HG02763 (cell line): ENCODE measurements at regions not wholly inside any gene's neighbourhood (a gene's known extent, or its start where the extent isn't known, plus 50 kb on each side); places are given as distances from the start of the nearest gene placed in this dataset.

Source experiments
- ATAC-seq: cut with Tn5 transposase; IDR thresholded peaks from one replicate; pipeline ENCODE4 v1.9.1; 2021; ENCODE audit warnings: mild to moderate bottlenecking, moderate library complexity; ENCODE audit not compliant: unreplicated experiment

DNA sequence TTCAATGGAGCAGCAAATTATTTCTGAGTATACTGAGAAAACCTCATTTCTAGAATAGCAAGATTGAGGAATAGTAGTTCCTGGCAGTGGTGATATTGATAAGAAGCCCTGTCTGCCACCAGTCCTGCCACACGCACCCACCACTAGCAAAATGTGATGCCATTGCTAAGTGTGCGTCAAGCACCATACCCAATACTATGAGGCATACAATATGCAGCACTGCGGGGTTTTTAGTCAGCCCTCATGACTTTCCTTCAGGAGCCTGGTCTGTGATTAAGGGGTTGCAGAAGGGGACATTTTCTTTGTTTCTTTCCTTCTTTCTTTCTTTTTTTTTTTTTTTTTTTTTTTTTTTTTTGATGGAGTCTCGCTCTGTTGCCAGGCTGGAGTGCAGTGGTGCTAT is 128.7 kb upstream of the USP38 start:
- ATAC-seq, result no peak

DNA sequence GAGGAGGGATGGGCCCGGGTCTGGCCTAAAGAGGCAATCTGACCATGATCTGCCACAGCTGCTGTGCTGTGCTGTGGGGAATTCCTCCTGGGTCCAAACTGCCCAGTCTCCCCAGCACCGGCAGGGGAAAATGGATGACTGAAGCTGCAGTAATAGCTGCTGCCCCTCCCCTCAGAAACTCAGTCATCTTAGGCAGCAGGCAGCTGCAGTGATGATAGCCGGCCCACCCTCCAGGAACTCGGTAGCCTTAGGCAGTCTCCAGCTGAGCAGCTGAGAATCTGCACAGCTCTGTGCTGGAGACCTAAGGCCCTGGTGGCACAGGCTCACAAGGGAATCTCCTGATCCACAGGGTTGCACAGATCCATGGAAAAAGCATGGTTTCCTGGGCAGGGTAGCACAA is 113.4 kb upstream of the USP38 start:
- ATAC-seq, result no peak

DNA sequence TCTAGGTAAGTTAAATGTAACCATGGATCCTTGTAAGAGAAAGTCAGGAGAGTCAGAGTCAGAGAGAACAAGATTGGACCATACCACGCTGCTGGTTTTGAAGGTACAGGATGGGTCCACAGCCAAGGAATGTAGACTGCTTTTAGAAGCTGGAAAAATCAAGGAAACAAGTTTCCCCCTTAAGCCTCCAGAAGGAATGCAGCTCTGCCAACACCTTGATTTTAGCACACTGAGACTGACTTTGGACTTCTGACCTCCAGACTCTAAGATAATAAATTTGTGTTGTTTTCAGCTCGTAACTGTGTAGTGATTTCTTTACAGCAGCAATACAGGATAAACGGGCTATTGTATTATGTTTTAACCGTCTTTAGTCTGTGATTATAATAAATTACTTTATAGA is 108.0 kb upstream of the USP38 start:
- no peak for ATAC-seq

DNA sequence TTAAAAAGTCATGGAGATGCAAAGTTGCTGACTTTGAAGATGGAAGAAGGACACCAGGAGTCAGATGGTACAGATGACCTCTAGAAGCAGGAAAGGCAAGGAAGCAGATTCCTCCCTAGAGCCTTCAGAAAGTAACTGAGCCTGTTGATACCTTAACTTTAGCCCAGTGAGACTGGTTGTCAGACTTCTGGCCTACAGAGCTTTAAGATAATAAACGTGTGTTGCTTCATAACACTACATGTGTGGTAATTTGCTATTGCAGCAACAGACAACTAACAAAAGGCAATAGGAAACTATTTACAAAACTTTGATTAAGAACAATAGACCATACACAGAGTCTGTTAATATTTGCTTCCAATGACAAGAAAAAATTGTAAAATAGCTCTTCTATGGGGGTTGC is 102.0 kb upstream of the USP38 start:
- no peak for ATAC-seq

DNA sequence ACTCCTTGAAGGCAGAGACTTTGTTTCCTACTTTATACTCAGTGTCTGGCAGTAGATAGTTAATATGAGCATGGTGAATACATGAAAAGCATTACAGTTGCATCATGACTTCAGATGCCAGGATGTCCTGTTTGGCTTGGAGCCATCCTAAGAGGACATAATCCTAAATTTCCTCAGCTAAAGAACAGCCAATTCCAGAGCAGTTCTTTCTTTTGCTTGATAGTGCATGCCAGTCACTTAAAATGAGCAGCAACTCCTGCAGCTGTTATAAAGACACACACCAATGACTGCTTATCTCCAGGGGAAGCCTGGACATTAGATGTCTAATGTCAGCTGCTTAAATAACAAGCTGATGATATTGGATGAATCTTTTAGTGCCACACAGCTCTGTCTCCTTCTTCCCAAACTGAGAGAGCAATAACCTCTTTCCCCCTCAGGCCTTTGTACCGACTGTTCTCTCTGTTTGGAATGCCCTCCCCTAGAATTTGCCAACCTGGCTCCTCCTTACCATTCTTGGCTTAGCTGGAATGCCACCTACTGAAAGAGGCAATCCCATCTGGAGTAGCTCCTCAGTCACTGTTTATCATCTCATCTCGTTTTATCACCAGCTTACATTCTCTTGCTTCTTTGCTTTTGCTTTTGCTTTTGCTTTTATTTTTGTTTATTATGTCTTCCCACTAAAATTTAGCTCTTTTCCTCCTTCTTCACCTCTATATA is 100.8 kb upstream of the USP38 start:
- ATAC-seq, result no peak

DNA sequence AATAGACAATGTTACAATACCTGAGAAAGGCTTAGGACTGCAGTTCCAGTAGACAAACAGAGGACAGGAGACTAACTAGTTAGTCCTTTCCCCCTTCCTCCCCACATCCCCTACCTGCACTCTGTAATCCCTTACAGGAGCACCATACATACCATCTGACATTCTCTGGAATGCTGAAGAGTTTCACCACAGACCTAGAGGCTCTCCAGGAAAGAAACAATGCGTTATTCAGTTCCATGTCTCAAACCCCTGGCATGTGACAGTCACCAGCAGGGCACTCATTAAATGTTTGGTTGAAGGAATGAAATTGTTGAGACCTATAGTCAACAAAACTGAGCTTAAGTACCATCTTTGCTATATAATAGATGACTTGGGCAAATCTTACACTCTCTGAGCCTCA is 100.2 kb upstream of the USP38 start:
- no peak for ATAC-seq

DNA sequence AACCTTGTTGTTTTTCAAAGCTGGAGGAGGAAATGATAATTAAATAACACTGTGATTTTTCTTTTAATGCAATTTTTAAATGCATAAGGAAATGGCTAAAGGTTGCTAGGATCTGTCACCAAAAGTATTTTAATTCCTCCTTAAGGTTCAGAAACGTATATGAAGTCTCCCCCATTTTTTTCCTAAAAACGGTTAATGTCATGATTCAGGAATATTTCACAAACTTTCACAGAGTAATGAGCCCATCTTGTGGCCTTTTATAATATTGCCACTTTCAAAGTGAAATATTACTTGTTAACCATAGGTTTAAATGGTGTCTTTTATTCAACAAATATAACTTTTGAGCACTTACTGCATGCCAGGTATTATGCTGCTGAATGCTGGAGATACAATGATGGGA is 99.5 kb upstream of the USP38 start:
- no peak for ATAC-seq

DNA sequence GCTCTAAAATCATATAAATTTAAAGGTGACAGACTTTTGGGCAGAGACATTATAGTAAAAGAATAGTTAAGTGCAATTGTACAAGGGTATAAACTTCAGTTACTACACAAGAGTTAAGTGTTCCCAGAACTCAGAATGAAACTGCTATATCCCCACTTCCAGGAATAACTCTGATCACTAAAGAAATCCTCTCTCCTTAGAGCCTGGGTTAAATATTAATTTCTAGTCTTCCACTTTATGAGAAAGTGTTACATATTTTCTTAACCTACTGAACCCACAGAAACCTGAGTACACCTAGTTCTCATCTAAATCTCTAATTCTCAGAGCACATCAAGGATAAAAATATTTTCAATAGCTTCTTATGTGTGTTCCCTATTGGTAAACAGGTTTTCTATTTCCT is 99.1 kb upstream of the USP38 start:
- ATAC-seq, result no peak

DNA sequence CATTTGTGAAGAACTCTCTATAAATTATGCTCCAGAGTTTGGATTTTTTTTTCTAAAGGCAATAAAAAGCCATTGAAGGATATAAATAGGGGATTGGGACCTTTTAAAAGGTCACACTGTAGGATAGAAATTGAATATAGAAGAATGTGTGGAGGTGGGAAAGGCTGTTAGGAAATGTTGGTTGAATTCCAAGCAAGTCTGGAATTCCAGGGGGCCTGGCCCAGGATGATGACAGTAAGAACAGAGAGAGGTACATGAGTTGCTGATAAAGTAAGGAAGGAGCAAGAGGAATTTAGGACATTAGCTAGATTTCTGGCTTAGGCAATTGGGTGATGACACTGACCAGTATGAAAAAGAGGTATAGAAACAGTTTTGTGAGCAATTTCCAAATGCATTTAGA is 95.4 kb upstream of the USP38 start:
- no peak for ATAC-seq

DNA sequence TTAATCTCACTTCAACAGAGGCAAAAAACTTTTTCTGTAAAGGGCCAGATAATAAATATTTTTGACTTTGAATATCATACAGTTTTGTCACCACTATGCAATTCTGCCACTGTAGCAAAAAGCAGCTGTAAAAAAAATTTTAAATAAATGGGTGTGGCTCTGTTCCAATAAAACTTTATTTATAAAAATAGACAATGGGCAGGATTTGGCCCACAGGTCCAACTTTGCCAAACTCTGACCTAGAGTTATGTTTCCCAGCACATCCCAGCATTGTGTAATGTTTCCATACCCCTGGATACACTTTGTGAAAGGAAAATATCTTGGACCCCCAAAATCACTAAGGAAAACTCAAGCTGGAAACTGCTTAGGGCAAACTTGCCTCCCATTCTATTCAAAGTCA is 94.9 kb upstream of the USP38 start:
- no peak for ATAC-seq

DNA sequence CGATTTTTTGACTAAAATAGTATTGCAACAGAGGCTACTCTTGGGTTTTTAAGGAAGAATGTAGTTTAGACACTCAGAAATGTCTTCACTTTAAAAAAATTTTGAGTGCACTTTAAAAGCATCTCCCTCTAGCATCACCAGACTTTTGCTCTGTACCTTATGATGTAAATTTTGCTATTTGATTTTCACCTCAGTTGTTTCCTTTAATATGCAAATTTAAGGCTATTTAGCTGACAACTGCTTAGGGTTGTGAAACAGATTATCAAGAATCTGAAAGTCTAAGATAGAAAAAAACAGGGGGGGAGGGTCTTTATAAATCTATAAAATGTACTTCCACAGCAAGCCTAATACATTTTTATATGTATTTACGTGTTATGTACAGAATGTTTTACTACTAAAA is 92.9 kb upstream of the USP38 start:
- ATAC-seq, result no peak

DNA sequence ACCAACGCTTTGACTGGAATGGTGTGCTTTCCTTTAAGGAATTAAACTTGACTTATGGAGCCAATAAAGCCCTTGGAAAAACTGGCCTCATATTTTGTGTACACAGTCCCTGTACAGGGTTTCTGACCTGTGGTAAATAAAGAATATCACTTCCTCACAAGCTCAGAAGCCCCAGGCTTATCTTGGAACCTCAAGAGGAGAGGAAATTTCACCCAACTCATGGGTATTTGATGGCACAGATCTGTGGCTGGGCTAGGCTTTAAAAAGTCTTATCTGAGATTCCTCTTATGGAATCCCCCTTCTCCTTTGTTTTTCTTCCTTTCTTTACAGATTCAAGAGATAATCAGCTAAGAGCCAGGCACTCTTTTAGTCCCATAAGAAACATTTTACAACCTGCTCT is 89.3 kb upstream of the USP38 start:
- no peak for ATAC-seq

DNA sequence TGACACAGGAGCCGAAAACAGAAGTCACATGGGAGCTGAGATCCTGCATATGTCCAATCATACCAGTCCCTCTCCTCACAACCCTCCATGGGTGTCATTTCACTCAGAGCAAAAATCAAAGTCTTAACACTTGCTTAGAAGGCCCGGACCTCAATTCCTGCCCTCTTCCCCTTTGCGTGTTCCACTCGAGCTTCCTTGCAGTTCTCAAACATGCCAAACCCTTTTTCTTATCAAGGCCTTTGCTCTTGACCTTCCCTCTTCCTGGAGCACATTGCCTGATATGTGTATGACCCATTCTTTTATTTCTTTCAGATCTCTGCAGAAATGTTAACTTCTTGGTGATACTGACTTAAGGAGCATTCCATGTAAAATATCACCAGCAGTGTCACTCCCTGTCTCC is 87.0 kb upstream of the USP38 start:
- no peak for ATAC-seq

DNA sequence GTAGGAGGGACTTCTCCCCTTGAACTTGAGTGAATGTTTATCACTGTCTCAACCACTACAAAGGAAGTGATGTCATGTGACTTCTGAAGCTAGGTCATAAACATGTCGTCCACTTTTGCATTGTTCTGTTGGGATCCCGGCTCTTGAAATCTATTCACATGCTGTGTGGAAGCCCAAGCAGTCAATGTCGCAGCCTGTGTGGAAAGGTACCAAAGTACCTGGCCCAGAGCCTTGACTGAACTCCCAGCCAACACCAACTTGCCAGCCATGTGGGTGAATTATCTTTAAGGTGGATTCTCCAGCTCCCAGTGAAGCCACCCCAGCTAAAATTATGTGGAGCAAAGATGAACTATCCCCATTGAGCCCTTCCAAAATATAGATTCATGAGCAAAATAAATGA is 85.0 kb upstream of the USP38 start:
- ATAC-seq, result no peak

DNA sequence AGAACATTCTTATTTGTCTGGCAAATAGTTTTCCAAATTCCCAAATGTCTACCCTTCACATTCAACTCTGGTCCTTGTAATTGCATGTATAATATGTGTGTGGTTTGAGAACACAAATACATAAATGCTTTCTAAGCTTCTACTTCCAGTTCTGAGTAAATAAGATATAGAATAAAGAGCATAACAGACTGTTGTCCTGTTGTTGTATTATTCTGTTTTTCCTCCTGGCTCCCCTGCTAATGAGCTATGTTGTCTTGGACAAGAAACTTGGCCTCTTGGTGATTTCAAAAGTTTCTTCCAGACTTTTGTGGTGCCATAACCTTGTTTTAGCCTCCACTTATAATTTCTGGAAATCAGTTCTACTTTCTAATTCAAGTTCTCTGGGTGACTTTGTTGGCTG is 75.3 kb upstream of the USP38 start:
- ATAC-seq, result no peak

DNA sequence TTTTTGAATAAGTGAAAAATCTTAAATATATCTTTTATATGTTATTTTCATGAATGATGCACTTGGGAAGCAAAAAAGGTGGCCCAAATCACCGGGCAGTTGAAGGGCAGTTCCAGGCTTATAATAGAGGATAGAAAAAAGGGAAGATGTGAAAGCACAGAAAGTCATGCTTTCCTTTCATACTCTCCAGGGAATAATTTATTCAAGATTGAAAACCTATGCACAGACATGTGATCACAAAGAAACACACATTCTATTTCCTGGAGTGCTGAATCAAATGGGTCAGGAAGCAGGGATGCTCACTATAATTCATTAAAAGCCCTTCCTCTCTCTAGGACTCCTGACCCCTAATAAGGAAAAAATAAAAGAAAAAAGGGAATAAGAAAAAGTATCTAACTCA is 66.1 kb upstream of the USP38 start:
- ATAC-seq, result no peak

DNA sequence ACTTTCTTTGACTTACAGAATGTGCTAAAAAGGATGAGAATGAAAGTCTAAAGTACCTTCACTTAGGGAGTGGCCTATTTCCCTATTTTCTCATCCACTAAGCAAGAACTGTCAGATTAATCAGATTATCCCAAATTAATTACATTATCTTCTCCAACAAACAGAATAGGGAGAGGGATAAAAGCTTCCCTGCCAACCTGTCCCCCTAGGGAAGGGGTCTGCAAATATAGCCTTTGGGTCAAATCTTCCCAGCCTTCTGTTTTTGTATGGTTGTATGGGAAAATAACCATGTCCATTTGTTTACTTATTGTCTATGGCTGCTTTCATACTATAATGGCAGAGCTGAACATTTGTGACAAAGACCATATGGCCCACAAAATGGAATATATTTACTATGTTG is 57.1 kb upstream of the USP38 start:
- ATAC-seq, result no peak

DNA sequence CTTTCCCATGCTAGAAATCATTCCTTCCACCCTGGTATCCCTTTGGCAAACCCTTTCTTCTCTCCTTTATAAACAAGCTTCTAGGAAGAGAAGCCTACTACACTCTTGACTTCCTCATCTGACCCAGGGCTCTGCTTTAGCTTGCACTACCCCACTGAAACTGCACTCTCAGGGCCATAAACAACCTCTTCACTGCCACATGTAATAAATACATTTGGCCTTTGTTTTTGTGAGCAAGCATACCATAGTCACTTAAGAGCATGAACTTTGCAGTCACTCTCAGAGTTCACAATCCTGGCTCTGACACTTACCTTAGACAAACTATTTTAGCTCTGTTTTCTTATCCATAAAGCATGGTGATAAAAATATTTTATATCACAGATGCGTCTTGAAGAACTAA is 50.7 kb upstream of the USP38 start:
- no peak for ATAC-seq
